Ovary (tissue), 7 donors: ENCODE measurements at regions not wholly inside any gene's neighbourhood (a gene's known extent, or its start where the extent isn't known, plus 50 kb on each side); places are given as distances from the start of the nearest gene placed in this dataset.

ENCODE experiments used
- DNase-seq, 5 donors: peaks; one replicate each; pipeline ENCODE4 v3.0.0-alpha.2; 2019 to 2020
- H3K27ac ChIP-seq, 2 donors: fragments of 200-600 bp; one replicate each; pipeline versions ENCODE4 v1.5.1 to v1.8.0; 2019 to 2022
- H3K27me3 ChIP-seq: fragments of 200-600 bp; one replicate; pipeline ENCODE4 v1.8.0; 2022
- H3K36me3 ChIP-seq: fragments of 200-600 bp; sonication (generic); one replicate; pipeline ENCODE4 v1.5.1; 2019
- H3K4me1 ChIP-seq: one replicate; pipeline ENCODE4 v1.8.1; 2013; ENCODE audit warnings: mild to moderate bottlenecking, moderate library complexity; ENCODE audit not compliant: insufficient read depth
- H3K4me3 ChIP-seq: fragments of 200-600 bp; sonication (generic); one replicate; pipeline ENCODE4 v1.5.1; 2017
- H3K9me3 ChIP-seq, 2 donors: fragments of 200-600 bp in 1 of 2; sonication (generic) in 1 of 2; one replicate each; pipeline versions ENCODE4 v1.5.1 to v1.8.1; 2013 to 2019; ENCODE audit warnings: mild to moderate bottlenecking in 1 of 2, moderate library complexity in 1 of 2
- EP300 ChIP-seq: sonication (generic); formaldehyde crosslinking; IDR thresholded peaks from one replicate; pipeline ENCODE4 v1.6.1; 2017; ENCODE audit warnings: antibody characterized with exemption
- POLR2A ChIP-seq: fragments of 450-650 bp; IDR thresholded peaks from one replicate; pipeline ENCODE4 v1.6.1; 2017; ENCODE audit warnings: antibody characterized with exemption, mild to moderate bottlenecking, moderate library complexity
- WGBS, 3 donors: extraction: QIAGEN DNeasy Blood & Tissue Kit in 1 of 3; methylation state at CpG; one replicate each; pipeline versions ENCODE4 v1.1.5 to v1.1.7; 2013 to 2017; 5-methylcytosine and 5-hydroxymethylcytosine counted together
- intact Hi-C, 4 donors: fragments of 100-400 bp; cut with DNase I; formaldehyde crosslinking; loops; one replicate each; pipeline versions ENCODE4 v1.11.0 to v1.15.1; 2022 to 2023
- TF ChIP-seq, protein P1 (sequence below), 3 donors: fragments of 450-650 bp in 2 of 3; fragments of 200-600 bp in 1 of 3; IDR thresholded peaks; one replicate each; pipeline versions ENCODE4 v1.5.1 to v1.8.0; 2016 to 2022; ENCODE audit warnings: antibody characterized with exemption in 3 of 3, mild to moderate bottlenecking in 1 of 3
- donor health status: DM: no; HTN: no; CAD: no; lungs with moderate emphysema.
- donor health status: DM: no; HTN: no; CAD: no.
- donor health status: Bipolar disorder and iron deficiency.
- donor health status: DM: no; HTN: no; CAD: no.
- donor health status: DM: yes; HTN: yes; CAD: no.

DNA sequence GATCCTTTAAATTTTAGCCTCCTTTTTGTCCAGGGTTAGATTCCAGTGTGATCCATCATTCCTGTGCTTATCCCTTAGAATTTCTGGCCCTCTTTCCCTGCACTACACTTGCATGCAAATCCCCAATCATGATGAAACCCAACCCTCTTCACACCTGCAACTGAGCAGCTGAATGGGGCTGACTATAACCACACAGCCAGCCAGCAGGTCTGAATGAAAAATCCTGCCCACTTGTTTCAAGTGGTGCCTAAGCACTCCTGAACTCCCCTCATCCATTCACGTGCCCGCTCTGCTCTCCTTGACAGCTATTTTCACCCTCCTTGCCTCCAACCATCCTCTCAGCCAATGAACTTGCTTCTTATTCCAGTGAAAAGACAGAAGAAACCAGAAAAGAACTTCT lies 80.5 kb upstream of the AFF3 start:
- no peaks in the 10 kb centered on the region for H3K27me3 ChIP-seq
- no peak for DNase-seq
- intact Hi-C loops, result no loop called here
- no peaks in the 10 kb centered on the region for H3K9me3 ChIP-seq
- no peaks in the 10 kb centered on the region for H3K4me1 ChIP-seq
- no peak overlapping the region for H3K27ac ChIP-seq
- 90 to 96% (median 93%) methylated on average over 2 of the region's 2 CpGs for WGBS, 3 donors
- TF ChIP-seq EP300, result no peak
- TF ChIP-seq POLR2A, result no peak
- TF ChIP-seq, protein P1, sequence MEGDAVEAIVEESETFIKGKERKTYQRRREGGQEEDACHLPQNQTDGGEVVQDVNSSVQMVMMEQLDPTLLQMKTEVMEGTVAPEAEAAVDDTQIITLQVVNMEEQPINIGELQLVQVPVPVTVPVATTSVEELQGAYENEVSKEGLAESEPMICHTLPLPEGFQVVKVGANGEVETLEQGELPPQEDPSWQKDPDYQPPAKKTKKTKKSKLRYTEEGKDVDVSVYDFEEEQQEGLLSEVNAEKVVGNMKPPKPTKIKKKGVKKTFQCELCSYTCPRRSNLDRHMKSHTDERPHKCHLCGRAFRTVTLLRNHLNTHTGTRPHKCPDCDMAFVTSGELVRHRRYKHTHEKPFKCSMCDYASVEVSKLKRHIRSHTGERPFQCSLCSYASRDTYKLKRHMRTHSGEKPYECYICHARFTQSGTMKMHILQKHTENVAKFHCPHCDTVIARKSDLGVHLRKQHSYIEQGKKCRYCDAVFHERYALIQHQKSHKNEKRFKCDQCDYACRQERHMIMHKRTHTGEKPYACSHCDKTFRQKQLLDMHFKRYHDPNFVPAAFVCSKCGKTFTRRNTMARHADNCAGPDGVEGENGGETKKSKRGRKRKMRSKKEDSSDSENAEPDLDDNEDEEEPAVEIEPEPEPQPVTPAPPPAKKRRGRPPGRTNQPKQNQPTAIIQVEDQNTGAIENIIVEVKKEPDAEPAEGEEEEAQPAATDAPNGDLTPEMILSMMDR (IDR thresholded peaks at IDR 0.05), result no peak
- no peaks in the 10 kb centered on the region for H3K36me3 ChIP-seq
- H3K4me3 ChIP-seq, result no peak overlapping the region

DNA sequence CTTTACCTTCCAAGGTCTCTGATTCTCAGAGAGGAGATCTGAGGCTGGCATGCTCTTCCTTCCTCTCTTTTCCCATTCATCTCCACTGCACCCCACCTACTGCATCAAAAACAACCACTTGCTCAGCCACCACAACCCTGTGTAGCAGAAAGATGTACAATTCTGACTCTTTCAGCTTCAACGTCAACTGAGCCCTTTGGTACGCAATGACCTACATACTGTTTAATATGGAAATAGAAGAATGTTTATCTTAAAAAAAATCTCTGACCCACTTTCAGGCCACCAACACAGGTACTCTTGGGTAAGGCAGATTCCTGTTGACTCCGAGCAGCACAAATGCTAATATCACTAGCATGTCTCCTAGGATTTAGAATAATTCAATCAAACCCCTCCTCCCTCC lies 76.2 kb upstream of the AFF3 start:
- 96 to 97% (median 96%) methylated on average over 3 of the region's 3 CpGs for WGBS, 3 donors
- Histone ChIP-seq H3K4me3 (no peak overlapping the region), H3K27ac (no peak overlapping the region)

GRCh38 chr2:100217323-100217722 lies 74.9 kb upstream of the AFF3 start:
- no peaks in the 10 kb centered on the region for H3K9me3 ChIP-seq
- intact Hi-C loops, result loop anchor here in 1 of 4 donors (5.0 kb wide), 1 partner anchor 490 kb away; no protein-coding TSS in a partner anchor
- DNase-seq, result no peak
- 87 to 97% (median 97%) methylated on average over 6 of the region's 6 CpGs for WGBS, 3 donors
- H3K27ac ChIP-seq, result no peak overlapping the region
- peaks cover 5% of the 10 kb centered on the region for H3K4me1 ChIP-seq
- no peak overlapping the region for H3K4me3 ChIP-seq
- no peaks in the 10 kb centered on the region for H3K36me3 ChIP-seq
- no peaks in the 10 kb centered on the region for H3K27me3 ChIP-seq
- no peak for TF ChIP-seq EP300
- no peak for TF ChIP-seq POLR2A

More for the DNA sequence above, 76.2 kb upstream of the AFF3 start:
- H3K27me3 ChIP-seq, result no peaks in the 10 kb centered on the region
- no peaks in the 10 kb centered on the region for H3K9me3 ChIP-seq
- intact Hi-C loops, result loop anchor here in 1 of 4 donors (5.0 kb wide), 1 partner anchor 491 kb away; no protein-coding TSS in a partner anchor
- DNase-seq, result no peak
- H3K4me1 ChIP-seq, result peaks cover 4% of the 10 kb centered on the region
- TF ChIP-seq EP300 (no peak), POLR2A (no peak)
- TF ChIP-seq, protein P1 (IDR thresholded peaks at IDR 0.05), result no peak
- H3K36me3 ChIP-seq, result no peaks in the 10 kb centered on the region

- H3K9me3 ChIP-seq, result no peaks in the 10 kb centered on the region
- H3K27me3 ChIP-seq, result no peaks in the 10 kb centered on the region
- H3K4me1 ChIP-seq, result peaks cover 5% of the 10 kb centered on the region
- no peak for TF ChIP-seq EP300
- TF ChIP-seq POLR2A, result no peak
- TF ChIP-seq, protein P1 (IDR thresholded peaks at IDR 0.05), result no peak
- intact Hi-C loops, result loop anchor here in 1 of 4 donors (5.0 kb wide), 1 partner anchor 489 kb away; no protein-coding TSS in a partner anchor
- H3K4me3 ChIP-seq, result no peak overlapping the region
- H3K36me3 ChIP-seq, result no peaks in the 10 kb centered on the region
- no peak overlapping the region for H3K27ac ChIP-seq
- WGBS, 3 donors, result 94 to 95% (median 95%) methylated on average over 5 of the region's 5 CpGs
- DNase-seq, result no peak
Observed at GRCh38 chr2:100216015-100216414, 73.6 kb upstream of the AFF3 start.

DNA sequence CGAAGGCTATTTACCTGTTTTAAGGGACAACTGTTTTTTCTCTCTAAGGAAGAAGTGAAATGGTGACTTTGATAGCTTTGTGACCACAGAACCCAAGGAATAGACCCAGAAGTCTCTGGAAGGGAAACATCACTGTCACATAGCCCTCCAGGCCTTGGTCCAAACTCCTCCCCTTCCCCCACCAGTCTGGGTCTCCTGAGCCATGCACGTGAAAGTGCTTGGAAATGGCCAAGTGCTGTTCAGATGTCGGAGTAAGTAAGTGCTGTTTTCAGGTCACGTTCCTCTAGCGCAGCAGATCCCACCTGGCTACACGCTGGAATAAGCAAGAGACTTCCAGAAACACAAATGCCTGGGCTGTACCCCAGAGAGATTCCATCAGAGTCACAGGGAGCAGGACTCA lies 73.0 kb upstream of the AFF3 start:
- intact Hi-C loops, result loop anchor here in 1 of 4 donors (5.0 kb wide), 1 partner anchor 488 kb away; no protein-coding TSS in a partner anchor
- no peaks in the 10 kb centered on the region for H3K27me3 ChIP-seq
- no peak overlapping the region for H3K4me3 ChIP-seq
- H3K36me3 ChIP-seq, result no peaks in the 10 kb centered on the region
- H3K9me3 ChIP-seq, result no peaks in the 10 kb centered on the region
- WGBS, 3 donors, result 79 to 87% (median 85%) methylated on average over 6 of the region's 6 CpGs
- DNase-seq, result no peak
- H3K4me1 ChIP-seq, result peaks cover 5% of the 10 kb centered on the region
- TF ChIP-seq POLR2A, result no peak
- TF ChIP-seq, protein P1 (IDR thresholded peaks at IDR 0.05), result no peak
- TF ChIP-seq EP300, result no peak
- H3K27ac ChIP-seq, result no peak overlapping the region
